HuH-7 (cell line): ENCODE measurements at regions not wholly inside any gene's neighbourhood (a gene's known extent, or its start where the extent isn't known, plus 50 kb on each side); places are given as distances from the start of the nearest gene placed in this dataset.
"Not testable (repeated sequence)": the region's sequence is repeated elsewhere in the genome, so short reads cannot be mapped to it uniquely, and the experiment has no call there.

Experiments
- DNase-seq: peaks from one replicate; pipeline ENCODE4 v3.0.0; 2011; ENCODE audit warnings: low spot score

- DNase-seq: no peak
These were observed 56.1 kb downstream of the GPR85 start for GRCh38 chr7:113030489-113030888.

GRCh38 chr7:113026941-113027340 lies 59.7 kb downstream of the GPR85 start:
- DNase-seq: no peak

- DNase-seq: not testable (repeated sequence)
These were observed 69.3 kb downstream of the GPR85 start for GRCh38 chr7:113017144-113017857.

GRCh38 chr7:113015034-113015645 lies 71.5 kb downstream of the GPR85 start:
- peak; percentile 40 for DNase-seq

- DNase-seq: no peak
These were observed 72.7 kb downstream of the GPR85 start for GRCh38 chr7:113013761-113014449.

- DNase-seq: not testable (repeated sequence)
These were observed 73.8 kb downstream of the GPR85 start for GRCh38 chr7:113012862-113013261.

- DNase-seq: no peak
These were observed 76.2 kb downstream of the GPR85 start for GRCh38 chr7:113010377-113010776.

GRCh38 chr7:113008755-113009154 lies 77.9 kb downstream of the GPR85 start:
- DNase-seq: no peak

GRCh38 chr7:113004726-113005454 lies 81.7 kb downstream of the GPR85 start:
- DNase-seq: no peak

- DNase-seq: no peak
These were observed 86.2 kb downstream of the GPR85 start for GRCh38 chr7:113000316-113001020.

GRCh38 chr7:112997831-112998230 lies 88.8 kb downstream of the GPR85 start:
- DNase-seq: peak; percentile 18

GRCh38 chr7:112996331-112996871 lies 90.2 kb downstream of the GPR85 start:
- no peak for DNase-seq

- no peak for DNase-seq
These were observed 91.4 kb downstream of the GPR85 start for GRCh38 chr7:112995059-112995824.

GRCh38 chr7:112994656-112995055 lies 92.0 kb downstream of the GPR85 start:
- no peak for DNase-seq

GRCh38 chr7:112990624-112991023 lies 96.0 kb downstream of the GPR85 start:
- no peak for DNase-seq

GRCh38 chr7:112989531-112989930 lies 97.1 kb downstream of the GPR85 start:
- DNase-seq: no peak

GRCh38 chr7:112987171-112987570 lies 99.5 kb downstream of the GPR85 start:
- no peak for DNase-seq

GRCh38 chr7:112986256-112987031 lies 100.2 kb downstream of the GPR85 start:
- no peak for DNase-seq

- DNase-seq: no peak
These were observed 101.1 kb downstream of the GPR85 start for GRCh38 chr7:112985377-112985987.
